ENCODE measurements at regions not wholly inside any gene's neighbourhood (a gene's known extent, or its start where the extent isn't known, plus 50 kb on each side); places are given as distances from the start of the nearest gene placed in this dataset.

GRCh38 chr18:23383494-23383893, 69.6 kb upstream of the RIOK3 start:
- H3K4me3 ChIP-seq (ENCODE audit: low read depth, low read length): no peak overlapping the region
- no peak for DNase-seq (ENCODE audit: low read depth)
- TF ChIP-seq CTCF (IDR thresholded peaks at IDR 0.05; ENCODE audit: low read depth, low read length, missing control alignments): no peak

GRCh38 chr18:23384778-23385736, 68.0 kb upstream of the RIOK3 start:
- H3K4me3 ChIP-seq (ENCODE audit: low read depth, low read length): no peak overlapping the region
- no peak for DNase-seq (ENCODE audit: low read depth)
- no peak for TF ChIP-seq CTCF (IDR thresholded peaks at IDR 0.05; ENCODE audit: low read depth, low read length, missing control alignments)

- no peak for DNase-seq (ENCODE audit: low read depth)
- H3K4me3 ChIP-seq (ENCODE audit: low read depth, low read length): no peak overlapping the region
- no peak for TF ChIP-seq CTCF (IDR thresholded peaks at IDR 0.05; ENCODE audit: low read depth, low read length, missing control alignments)
These were observed 66.8 kb upstream of the RIOK3 start for GRCh38 chr18:23386317-23386716.

- DNase-seq (ENCODE audit: low read depth): no peak
- no peak overlapping the region for H3K4me3 ChIP-seq (ENCODE audit: low read depth, low read length)
- TF ChIP-seq CTCF (IDR thresholded peaks at IDR 0.05; ENCODE audit: low read depth, low read length, missing control alignments): no peak
These were observed 65.8 kb upstream of the RIOK3 start for GRCh38 chr18:23387265-23387664.

GRCh38 chr18:23388357-23388756, 64.7 kb upstream of the RIOK3 start:
- no peak for TF ChIP-seq CTCF (IDR thresholded peaks at IDR 0.05; ENCODE audit: low read depth, low read length, missing control alignments)
- no peak overlapping the region for H3K4me3 ChIP-seq (ENCODE audit: low read depth, low read length)
- DNase-seq (ENCODE audit: low read depth): no peak

- TF ChIP-seq CTCF (IDR thresholded peaks at IDR 0.05; ENCODE audit: low read depth, low read length, missing control alignments): no peak
- H3K4me3 ChIP-seq (ENCODE audit: low read depth, low read length): no peak overlapping the region
These were observed 61.9 kb upstream of the RIOK3 start for GRCh38 chr18:23391156-23391555.

GRCh38 chr18:23397907-23398306, 55.2 kb upstream of the RIOK3 start:
- no peak overlapping the region for H3K4me3 ChIP-seq (ENCODE audit: low read depth, low read length)
- TF ChIP-seq CTCF (IDR thresholded peaks at IDR 0.05; ENCODE audit: low read depth, low read length, missing control alignments): no peak
- DNase-seq (ENCODE audit: low read depth): no peak

More at GRCh38 chr18:23391156-23391555, 61.9 kb upstream of the RIOK3 start:
- no peak for DNase-seq (ENCODE audit: low read depth)
